ENCODE measurements at regions not wholly inside any gene's neighbourhood (a gene's known extent, or its start where the extent isn't known, plus 50 kb on each side); places are given as distances from the start of the nearest gene placed in this dataset.

- TF ChIP-seq USF2 (IDR thresholded peaks at IDR 0.05; ENCODE audit: low read length): no peak
- no peak for TF ChIP-seq RXRA (IDR thresholded peaks at IDR 0.05; ENCODE audit: insufficient read depth, low read depth, low read length)
- no peak for TF ChIP-seq CEBPB (IDR thresholded peaks at IDR 0.05; ENCODE audit: low read depth, low read length)
- Histone ChIP-seq H3K18ac (ENCODE audit: extremely low read depth, low read length) (no peak overlapping the region), H3K9me3 (ENCODE audit: insufficient read depth in 2 of 2, low read depth in 1 of 2, low read length in 1 of 2) (no peaks in the 10 kb centered on the region), H3K4ac (replicated peaks; ENCODE audit: insufficient read length, low read depth, low read length) (no peak overlapping the region), H3K23ac (ENCODE audit: insufficient read length) (no peak overlapping the region), H2BK5ac (ENCODE audit: low read depth, low read length) (no peak overlapping the region), H4K8ac (ENCODE audit: extremely low read depth, insufficient read depth, low read length) (no peak overlapping the region), H2BK15ac (ENCODE audit: low read length) (no peak overlapping the region), H4K5ac (ENCODE audit: insufficient read length, low read depth, low read length) (no peak overlapping the region), H3K4me3 (ENCODE audit: extremely low read depth in 1 of 4, insufficient read depth in 2 of 4, low read depth in 3 of 4, low read length in 4 of 4) (no peak overlapping the region), H3K79me1 (ENCODE audit: low read depth, low read length) (no peaks in the 10 kb centered on the region), H4K91ac (replicated peaks; ENCODE audit: insufficient read length, low read length) (no peak overlapping the region), H2BK12ac (ENCODE audit: low read depth, low read length) (no peak overlapping the region), H4K20me1 (replicated peaks in 1 of 2; ENCODE audit: control insufficient read depth in 1 of 2, insufficient read depth in 2 of 2, low read length in 2 of 2) (no peaks in the 10 kb centered on the region), H3K23me2 (ENCODE audit: low read depth, low read length) (no peaks in the 10 kb centered on the region), H3K36me3 (ENCODE audit: control insufficient read depth in 2 of 4, insufficient read depth in 4 of 4, low read length in 3 of 4) (no peaks in the 10 kb centered on the region), H3K27me3 (replicated peaks in 1 of 4; ENCODE audit: control insufficient read depth in 3 of 4, extremely low read depth in 1 of 4, insufficient read depth in 3 of 4, low read length in 3 of 4) (no peaks in the 10 kb centered on the region), H3K4me1 (replicated peaks in 1 of 4; ENCODE audit: control insufficient read depth in 3 of 4, insufficient read depth in 4 of 4, low read length in 3 of 4) (no peaks in the 10 kb centered on the region), H3K56ac (replicated peaks; ENCODE audit: insufficient read length, low read depth, low read length) (no peak overlapping the region), H2AK5ac (ENCODE audit: low read depth, low read length) (no peak overlapping the region), H2BK120ac (replicated peaks; ENCODE audit: low read depth, low read length) (no peak overlapping the region), H2BK20ac (ENCODE audit: low read length) (no peak overlapping the region), H3K14ac (ENCODE audit: insufficient read length) (no peak overlapping the region), H3K9ac (replicated peaks in 1 of 4; ENCODE audit: extremely low read depth in 1 of 4, low read depth in 3 of 4, low read length in 3 of 4) (no peak overlapping the region), H3K27ac (ENCODE audit: low read depth, low read length) (no peak overlapping the region), H3K4me2 (ENCODE audit: insufficient read depth in 1 of 2, low read depth in 2 of 2, low read length in 2 of 2) (no peak overlapping the region), H3K79me2 (ENCODE audit: control insufficient read depth in 1 of 2, insufficient read depth in 2 of 2, low read length in 2 of 2) (no peaks in the 10 kb centered on the region), H2AFZ (ENCODE audit: low read length) (no peak overlapping the region)
- ChIA-PET POLR2A (ENCODE audit: partially characterized antibody) (no interaction called here), CTCF (ENCODE audit: partially characterized antibody) (interaction anchor here (0.7 to 0.9 kb wide), 2 partner anchors 25 to 29 kb away, joined by 3 read pairs; no protein-coding TSS in a partner anchor)
- no peak for DNase-seq (ENCODE audit: low read depth in 1 of 2, low spot score in 2 of 2)
- 88% methylated on average over 2 of the region's 2 CpGs; no CpG with 5 or more reads in 1 of the 2 experiments for WGBS, 2 experiments (ENCODE audit: extremely low coverage in 1 of 2, insufficient coverage in 1 of 2, insufficient read length in 1 of 2, insufficient replicate concordance in 2 of 2, low coverage in 1 of 2, low lambda C conversion rate in 2 of 2, missing lambda C conversion rate in 1 of 2)
- FAIRE-seq: no peak
Observed at GRCh38 chr20:11650566-11650965, 267.1 kb upstream of the BTBD3 start.

All from H1 (cell line).